ENCODE measurements at regions not wholly inside any gene's neighbourhood (a gene's known extent, or its start where the extent isn't known, plus 50 kb on each side); places are given as distances from the start of the nearest gene placed in this dataset.

- TF ChIP-seq SP1 (IDR thresholded peaks at IDR 0.05): no peak
- no peak for TF ChIP-seq LEF1 (IDR thresholded peaks at IDR 0.05; ENCODE audit: borderline replicate concordance)
- no peak for TF ChIP-seq TARDBP (IDR thresholded peaks at IDR 0.05)
- no peak for TF ChIP-seq BHLHE40 (IDR thresholded peaks at IDR 0.05; ENCODE audit: borderline replicate concordance)
- no peak for TF ChIP-seq HDGF (IDR thresholded peaks at IDR 0.05; ENCODE audit: borderline replicate concordance)
- TF ChIP-seq ELF4 (IDR thresholded peaks at IDR 0.05): no peak
- no peak for TF ChIP-seq SUZ12 (IDR thresholded peaks at IDR 0.05)
- no peak for TF ChIP-seq ZNF384 (IDR thresholded peaks at IDR 0.05)
These were observed 161.0 kb upstream of the GPRIN3 start for GRCh38 chr4:89468602-89469001.
